ENCODE measurements at regions not wholly inside any gene's neighbourhood (a gene's known extent, or its start where the extent isn't known, plus 50 kb on each side); places are given as distances from the start of the nearest gene placed in this dataset.
"Not testable (repeated sequence)": the region's sequence is repeated elsewhere in the genome, so short reads cannot be mapped to it uniquely, and the experiment has no call there.

- no peak overlapping the region for H3K27ac Mint-ChIP-seq
- ATAC-seq (ENCODE audit: low read depth in 2 of 2) = no peak
- H3K9me3 Mint-ChIP-seq = peaks cover 7 to 34% (median 22%) of the 10 kb centered on the region in 7 donors
These were observed 97.9 kb upstream of the ZNF648 start for GRCh38 chr1:182159443-182159842.

DNA sequence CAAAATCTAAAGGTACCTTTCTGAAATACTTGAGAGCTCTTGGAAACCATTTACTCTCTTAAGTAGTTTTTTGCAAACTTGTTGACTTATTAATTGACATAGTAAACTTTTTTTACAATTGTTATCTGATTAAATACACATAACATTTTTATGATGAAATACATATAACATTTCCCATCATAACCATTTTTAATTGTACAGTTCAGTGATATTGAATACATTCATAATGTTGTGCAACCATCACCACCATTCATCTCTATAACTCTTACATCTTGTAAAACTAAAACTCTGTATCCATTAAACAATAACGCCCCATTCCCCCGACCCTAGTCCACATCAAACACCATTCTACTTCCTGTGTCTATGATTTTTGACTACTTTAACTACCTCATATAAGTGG is 95.7 kb upstream of the ZNF648 start:
- no peaks in the 10 kb centered on the region for H3K4me1 Mint-ChIP-seq
- H3K4me3 Mint-ChIP-seq = no peak overlapping the region
- no peak for ATAC-seq (ENCODE audit: low read depth in 2 of 2)
- no peaks in the 10 kb centered on the region for H3K36me3 Mint-ChIP-seq
- H3K27me3 Mint-ChIP-seq = peaks cover 5 to 12% (median 8%) of the 10 kb centered on the region in 3 donors
- DNase-seq = no peak
- no peak overlapping the region for H3K27ac Mint-ChIP-seq
- peaks cover 8 to 34% (median 23%) of the 10 kb centered on the region in 7 donors for H3K9me3 Mint-ChIP-seq

More at GRCh38 chr1:182159443-182159842, 97.9 kb upstream of the ZNF648 start:
- no peak for DNase-seq
- Mint-ChIP-seq H3K36me3 (no peaks in the 10 kb centered on the region), H3K27me3 (peaks cover 11 to 21% (median 21%) of the 10 kb centered on the region in 3 donors), H3K4me1 (no peaks in the 10 kb centered on the region), H3K4me3 (no peak overlapping the region)

DNA sequence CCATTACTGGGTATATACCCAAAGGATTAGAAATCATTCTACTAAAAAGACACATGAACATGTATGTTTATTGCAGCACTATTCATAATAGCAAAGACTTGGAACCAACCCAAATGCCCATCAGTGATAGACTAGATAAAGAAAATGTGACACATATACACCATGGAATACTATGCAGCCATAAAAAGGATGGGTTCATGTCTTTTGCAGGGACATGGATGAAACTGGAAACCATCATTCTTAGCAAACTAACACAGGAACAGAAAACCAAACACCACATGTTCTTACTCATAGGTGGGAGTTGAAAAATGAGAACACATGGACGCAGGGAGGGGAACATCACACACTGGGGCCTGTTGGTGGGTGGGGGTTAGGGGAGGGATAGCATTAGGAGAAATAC is 92.9 kb upstream of the ZNF648 start:
- H3K4me3 Mint-ChIP-seq; DNase-seq; H3K36me3 Mint-ChIP-seq; H3K4me1 Mint-ChIP-seq; H3K27ac Mint-ChIP-seq; ATAC-seq (ENCODE audit: low read depth in 2 of 2); H3K27me3 Mint-ChIP-seq: not testable (repeated sequence)
- H3K9me3 Mint-ChIP-seq = peaks cover 5 to 17% (median 12%) of the 10 kb centered on the region in 7 donors

DNA sequence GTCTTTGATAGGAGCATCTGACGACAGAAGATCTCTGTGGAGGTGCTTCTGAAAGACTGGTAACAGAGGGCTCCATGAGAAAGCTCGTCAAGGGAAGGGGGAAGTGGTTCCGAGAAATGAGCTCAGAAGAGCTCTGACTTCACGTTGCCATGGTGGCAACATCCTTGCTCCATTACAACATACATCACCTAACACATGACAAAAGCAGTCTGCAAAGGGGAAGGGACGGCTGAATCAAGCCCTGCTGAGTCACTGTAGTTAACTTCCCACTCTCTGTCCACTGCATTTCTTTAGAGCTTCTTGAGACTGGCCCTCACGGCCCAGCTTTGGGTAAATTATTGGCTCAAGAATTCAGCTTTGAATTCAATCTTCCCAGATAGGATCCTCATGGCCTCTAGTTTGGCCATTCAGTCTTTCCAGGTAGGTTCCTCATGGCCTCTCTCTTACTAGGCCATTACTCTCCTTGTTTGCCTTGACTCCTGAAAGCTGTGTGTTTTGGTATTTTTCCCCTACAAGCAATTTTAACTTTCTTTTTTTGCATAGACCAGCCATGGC is 88.0 kb upstream of the ZNF648 start:
- peaks cover 0 to 3% (median 0%) of the 10 kb centered on the region in 7 donors for H3K9me3 Mint-ChIP-seq
- no peaks in the 10 kb centered on the region for H3K36me3 Mint-ChIP-seq
- ATAC-seq (ENCODE audit: low read depth in 2 of 2) (no peak), DNase-seq (no peak)
- peaks cover 0 to 2% (median 0%) of the 10 kb centered on the region in 3 donors for H3K4me1 Mint-ChIP-seq
- H3K4me3 Mint-ChIP-seq = no peak overlapping the region
- H3K27ac Mint-ChIP-seq = peak overlapping the region in 1 of 6 donors; percentile 23
- no peaks in the 10 kb centered on the region for H3K27me3 Mint-ChIP-seq

- H3K36me3 Mint-ChIP-seq = no peaks in the 10 kb centered on the region
- H3K9me3 Mint-ChIP-seq = no peaks in the 10 kb centered on the region
- H3K4me3 Mint-ChIP-seq = no peak overlapping the region
- no peak overlapping the region for H3K27ac Mint-ChIP-seq
- H3K27me3 Mint-ChIP-seq = peaks cover 0 to 6% (median 0%) of the 10 kb centered on the region in 3 donors
- no peak for ATAC-seq (ENCODE audit: low read depth in 2 of 2)
- H3K4me1 Mint-ChIP-seq = peaks cover 0 to 5% (median 0%) of the 10 kb centered on the region in 3 donors
- no peak for DNase-seq
These were observed 86.4 kb upstream of the ZNF648 start for GRCh38 chr1:182147951-182148350.

- Mint-ChIP-seq H3K36me3 (no peaks in the 10 kb centered on the region), H3K27me3 (peaks cover 0 to 13% (median 5%) of the 10 kb centered on the region in 3 donors), H3K27ac (no peak overlapping the region), H3K9me3 (no peaks in the 10 kb centered on the region), H3K4me3 (no peak overlapping the region), H3K4me1 (peaks cover 0 to 5% (median 0%) of the 10 kb centered on the region in 3 donors)
- ATAC-seq (ENCODE audit: low read depth in 2 of 2) = no peak
- DNase-seq = no peak
These were observed 85.8 kb upstream of the ZNF648 start for GRCh38 chr1:182147136-182147820.

DNA sequence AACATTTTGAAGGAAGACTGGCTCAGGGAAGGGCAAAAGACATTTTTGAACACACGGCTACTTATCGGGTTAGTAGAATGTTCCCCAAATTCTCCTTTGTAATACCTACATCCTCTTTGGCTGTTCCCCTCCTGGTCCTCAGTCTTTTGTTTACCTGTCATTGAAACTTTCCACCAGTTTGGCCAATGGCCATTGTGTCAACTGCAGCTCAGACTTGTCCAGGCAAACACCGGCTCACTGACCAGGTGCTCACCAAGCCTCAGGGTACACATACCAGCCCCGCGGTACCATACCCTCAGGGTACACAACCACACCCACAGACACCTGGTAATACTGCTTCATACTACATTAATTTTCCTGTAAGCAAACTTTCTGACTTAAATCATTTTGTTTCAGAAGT is 84.8 kb upstream of the ZNF648 start:
- no peak for DNase-seq
- H3K27me3 Mint-ChIP-seq = peaks cover 0 to 15% (median 7%) of the 10 kb centered on the region in 3 donors
- peak overlapping the region in 1 of 6 donors; percentile 17 for H3K27ac Mint-ChIP-seq
- H3K4me1 Mint-ChIP-seq = peaks cover 0 to 5% (median 0%) of the 10 kb centered on the region in 3 donors
- no peak for ATAC-seq (ENCODE audit: low read depth in 2 of 2)
- H3K4me3 Mint-ChIP-seq = peak overlapping the region in 1 of 8 donors; percentile 3
- no peaks in the 10 kb centered on the region for H3K36me3 Mint-ChIP-seq
- H3K9me3 Mint-ChIP-seq = no peaks in the 10 kb centered on the region

DNA sequence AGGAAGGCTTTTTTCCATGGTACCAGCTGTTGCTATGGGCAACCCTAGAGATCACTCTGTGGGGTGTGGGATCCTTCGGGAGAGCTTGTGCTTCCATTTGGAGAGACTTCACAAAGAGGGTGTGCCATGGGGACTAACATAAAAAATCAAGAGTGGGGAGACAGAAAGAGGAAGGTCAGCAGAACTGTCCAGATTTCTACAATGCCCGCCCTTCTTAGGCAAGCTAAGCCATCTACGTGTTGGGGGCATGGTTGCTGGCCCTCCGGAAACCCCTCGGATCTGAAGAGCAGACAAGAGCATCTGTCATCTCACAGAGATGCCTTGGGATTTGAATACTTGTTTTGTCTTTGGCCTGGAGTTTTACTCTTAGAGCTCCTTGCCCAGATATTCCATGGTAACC is 83.9 kb upstream of the ZNF648 start:
- DNase-seq (no peak), ATAC-seq (ENCODE audit: low read depth in 2 of 2) (no peak)
- Mint-ChIP-seq H3K27ac (no peak overlapping the region), H3K4me1 (peaks cover 0 to 5% (median 0%) of the 10 kb centered on the region in 3 donors), H3K9me3 (no peaks in the 10 kb centered on the region), H3K36me3 (no peaks in the 10 kb centered on the region), H3K4me3 (no peak overlapping the region), H3K27me3 (peaks cover 4 to 22% (median 14%) of the 10 kb centered on the region in 3 donors)

- no peak for ATAC-seq (ENCODE audit: low read depth in 2 of 2)
- H3K4me3 Mint-ChIP-seq = no peak overlapping the region
These were observed 83.1 kb upstream of the ZNF648 start for GRCh38 chr1:182144646-182145030.

GRCh38 chr1:182143825-182144645 is 82.5 kb upstream of the ZNF648 start:
- H3K4me3 Mint-ChIP-seq = no peak overlapping the region
- H3K27me3 Mint-ChIP-seq = peaks cover 4 to 28% (median 14%) of the 10 kb centered on the region in 3 donors
- peak overlapping the region in 1 of 6 donors; percentile 18 for H3K27ac Mint-ChIP-seq
- DNase-seq (no peak), ATAC-seq (ENCODE audit: low read depth in 2 of 2) (no peak)
- peaks cover 0 to 5% (median 0%) of the 10 kb centered on the region in 3 donors for H3K4me1 Mint-ChIP-seq
- H3K9me3 Mint-ChIP-seq = no peaks in the 10 kb centered on the region
- no peaks in the 10 kb centered on the region for H3K36me3 Mint-ChIP-seq

More at GRCh38 chr1:182144646-182145030, 83.1 kb upstream of the ZNF648 start:
- Mint-ChIP-seq H3K27me3 (peaks cover 4 to 28% (median 14%) of the 10 kb centered on the region in 3 donors), H3K27ac (no peak overlapping the region), H3K36me3 (no peaks in the 10 kb centered on the region), H3K4me1 (peaks cover 0 to 5% (median 0%) of the 10 kb centered on the region in 3 donors), H3K9me3 (no peaks in the 10 kb centered on the region)
- no peak for DNase-seq

DNA sequence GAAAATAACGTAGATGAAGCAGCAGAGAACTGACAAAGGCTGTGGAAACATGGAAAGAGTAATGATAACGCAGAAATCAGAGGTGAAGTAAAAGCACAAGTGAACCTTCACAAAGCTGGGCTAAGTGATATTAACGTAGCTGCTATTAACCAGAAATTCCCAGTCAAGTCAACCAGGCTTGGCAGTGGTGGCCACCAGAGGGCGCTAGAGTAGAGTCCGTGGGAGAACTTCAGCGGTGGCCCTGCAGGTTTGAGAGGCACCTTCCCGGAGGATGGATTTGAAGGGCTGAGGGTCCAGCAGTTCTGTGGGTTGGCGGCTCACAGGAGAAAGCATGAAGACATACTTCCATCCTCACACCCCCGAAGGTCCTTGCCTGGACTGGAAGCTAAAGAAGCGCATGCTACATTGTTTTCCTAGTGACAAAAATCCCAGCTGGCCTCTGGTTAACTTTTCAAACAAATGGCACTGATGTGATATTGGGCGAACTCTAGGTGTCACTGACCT is 81.7 kb upstream of the ZNF648 start:
- no peaks in the 10 kb centered on the region for H3K36me3 Mint-ChIP-seq
- H3K27ac Mint-ChIP-seq = peak overlapping the region in 3 of 6 donors; percentile 6 to 35 (median 29)
- H3K4me3 Mint-ChIP-seq = no peak overlapping the region
- no peaks in the 10 kb centered on the region for H3K9me3 Mint-ChIP-seq
- peaks cover 0 to 5% (median 0%) of the 10 kb centered on the region in 3 donors for H3K4me1 Mint-ChIP-seq
- ATAC-seq (ENCODE audit: low read depth in 2 of 2) = peak; percentile 58 to 75
- peaks cover 4 to 28% (median 14%) of the 10 kb centered on the region in 3 donors for H3K27me3 Mint-ChIP-seq
- DNase-seq = peak; percentile 68

DNA sequence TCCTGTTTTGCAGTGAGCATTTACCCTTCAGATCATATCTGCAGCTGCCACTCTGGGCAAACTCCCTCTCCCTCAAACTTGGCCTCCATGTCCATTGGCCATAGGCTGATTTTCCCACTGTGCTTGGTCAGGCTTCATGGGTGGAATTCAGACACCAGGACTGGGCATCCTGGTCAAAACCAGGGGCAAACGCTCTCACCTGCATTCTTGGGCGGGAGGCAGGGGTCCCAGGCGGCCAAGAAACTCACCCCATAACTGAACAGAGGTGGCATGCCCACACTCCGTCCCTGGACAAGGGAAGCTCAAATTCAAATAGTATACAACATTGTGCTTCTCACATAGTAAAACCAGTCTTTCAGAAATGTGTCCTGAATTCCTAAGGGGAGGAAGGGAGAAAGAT is 81.1 kb upstream of the ZNF648 start:
- ATAC-seq (ENCODE audit: low read depth in 2 of 2) = no peak
- H3K9me3 Mint-ChIP-seq = no peaks in the 10 kb centered on the region
- peaks cover 4 to 28% (median 14%) of the 10 kb centered on the region in 3 donors for H3K27me3 Mint-ChIP-seq
- H3K27ac Mint-ChIP-seq = no peak overlapping the region
- no peaks in the 10 kb centered on the region for H3K36me3 Mint-ChIP-seq
- H3K4me3 Mint-ChIP-seq = no peak overlapping the region
- H3K4me1 Mint-ChIP-seq = peaks cover 0 to 5% (median 0%) of the 10 kb centered on the region in 3 donors
- DNase-seq = no peak

DNA sequence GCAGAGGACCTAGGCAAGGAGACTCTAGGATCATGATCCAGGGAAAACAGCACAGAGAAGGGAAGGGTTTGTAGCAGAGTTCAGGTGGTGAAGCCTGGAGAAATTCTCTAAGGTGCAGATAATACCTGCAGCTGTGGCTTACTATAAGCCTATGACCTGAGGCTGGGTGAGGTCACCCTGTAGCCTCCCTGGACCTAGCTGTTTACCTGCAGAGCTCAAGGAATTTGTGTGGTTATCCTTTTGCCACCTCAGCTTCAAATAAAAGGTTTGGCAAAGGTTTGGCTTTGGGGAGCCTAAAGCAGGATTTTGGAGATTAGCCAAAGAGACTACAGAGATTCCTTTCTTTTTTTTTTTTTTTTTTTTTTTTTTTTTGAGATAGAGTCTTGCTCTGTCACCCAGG is 79.5 kb upstream of the ZNF648 start:
- H3K9me3 Mint-ChIP-seq = no peaks in the 10 kb centered on the region
- H3K4me3 Mint-ChIP-seq = no peak overlapping the region
- no peaks in the 10 kb centered on the region for H3K36me3 Mint-ChIP-seq
- no peak for ATAC-seq (ENCODE audit: low read depth in 2 of 2)
- H3K27ac Mint-ChIP-seq = no peak overlapping the region
- H3K4me1 Mint-ChIP-seq = peaks cover 0 to 3% (median 0%) of the 10 kb centered on the region in 3 donors
- peaks cover 4 to 28% (median 14%) of the 10 kb centered on the region in 3 donors for H3K27me3 Mint-ChIP-seq
- no peak for DNase-seq
